ENCODE measurements at regions not wholly inside any gene's neighbourhood (a gene's known extent, or its start where the extent isn't known, plus 50 kb on each side); places are given as distances from the start of the nearest gene placed in this dataset.

DNA sequence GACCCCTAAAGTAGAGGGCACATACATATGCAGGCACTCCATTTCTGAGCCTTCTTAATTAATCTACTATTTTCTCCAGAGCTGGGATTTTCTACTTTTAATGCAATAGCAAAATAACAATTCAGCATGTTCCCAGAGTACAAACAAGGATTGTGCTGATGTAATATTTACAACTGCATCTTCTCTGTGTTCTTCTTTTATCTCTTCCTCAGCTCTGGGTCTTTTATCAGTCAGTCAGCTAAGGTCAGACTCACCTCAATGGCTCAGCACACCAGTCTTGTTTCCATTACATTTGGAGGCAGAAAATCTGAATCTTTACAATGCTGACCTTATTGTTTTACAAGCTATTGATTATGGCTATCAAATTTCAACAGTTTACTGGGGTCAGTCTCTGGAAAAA, 323.3 kb upstream of the NR5A2 start:
- no peak overlapping the region for H3K4me3 ChIP-seq (ENCODE audit: low read depth, low read length)
- no peaks in the 10 kb centered on the region for H3K27me3 ChIP-seq (ENCODE audit: insufficient read depth, low read depth, severe bottlenecking)
- DNase-seq = no peak
- H3K27ac ChIP-seq = no peak overlapping the region
- no peaks in the 10 kb centered on the region for H3K9me3 ChIP-seq (ENCODE audit: severe bottlenecking)
- no peaks in the 10 kb centered on the region for H3K36me3 ChIP-seq
- no peak for TF ChIP-seq CTCF (IDR thresholded peaks at IDR 0.05; ENCODE audit: low read depth, low read length)

- Histone ChIP-seq H3K9me3 (ENCODE audit: severe bottlenecking) (peaks cover 3% of the 10 kb centered on the region), H3K27ac (no peak overlapping the region), H3K36me3 (no peaks in the 10 kb centered on the region), H3K4me3 (ENCODE audit: low read depth, low read length) (no peak overlapping the region), H3K27me3 (ENCODE audit: insufficient read depth, low read depth, severe bottlenecking) (no peaks in the 10 kb centered on the region)
- DNase-seq = no peak
- TF ChIP-seq CTCF (IDR thresholded peaks at IDR 0.05; ENCODE audit: low read depth, low read length) = no peak
Measured at GRCh38 chr1:199705825-199706224, 321.7 kb upstream of the NR5A2 start.

DNA sequence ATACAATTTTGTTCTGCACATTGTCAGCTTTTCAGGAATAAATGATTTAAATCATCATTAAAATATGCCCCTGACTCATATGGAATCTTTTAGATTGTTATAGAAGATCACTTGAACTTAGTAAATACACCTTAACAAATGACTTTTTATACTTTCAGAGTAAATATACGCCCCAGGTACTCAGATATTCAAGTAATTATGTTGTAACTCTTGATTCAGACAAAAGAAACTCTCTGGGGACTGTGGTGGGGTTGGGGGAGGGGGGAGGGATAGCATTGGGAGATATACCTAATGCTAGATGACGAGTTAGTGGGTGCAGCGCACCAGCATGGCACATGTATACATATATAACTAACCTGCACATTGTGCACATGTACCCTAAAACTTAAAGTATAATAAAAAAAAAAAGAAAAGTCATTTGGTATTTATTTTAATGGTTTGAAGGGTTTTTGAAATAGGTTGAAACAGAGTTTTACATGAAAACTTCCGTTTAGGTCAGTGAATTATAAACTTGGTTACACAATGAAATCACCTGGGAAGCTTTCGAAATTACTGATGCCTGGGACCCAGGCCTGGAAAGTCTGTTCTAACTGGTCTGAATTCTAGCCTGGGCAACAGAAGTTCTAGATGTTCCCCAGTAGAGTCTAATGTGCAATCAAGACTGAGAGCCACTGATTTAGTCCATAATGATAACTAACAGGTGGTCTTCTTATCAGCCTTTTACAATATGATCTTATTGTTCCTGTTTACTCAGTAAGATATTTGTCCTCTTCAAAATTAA, 320.5 kb upstream of the NR5A2 start:
- DNase-seq = no peak
- Histone ChIP-seq H3K27me3 (ENCODE audit: insufficient read depth, low read depth, severe bottlenecking) (no peaks in the 10 kb centered on the region), H3K9me3 (ENCODE audit: severe bottlenecking) (peaks cover 14% of the 10 kb centered on the region), H3K4me3 (ENCODE audit: low read depth, low read length) (no peak overlapping the region), H3K27ac (no peak overlapping the region), H3K36me3 (no peaks in the 10 kb centered on the region)
- TF ChIP-seq CTCF (IDR thresholded peaks at IDR 0.05; ENCODE audit: low read depth, low read length) = no peak

DNA sequence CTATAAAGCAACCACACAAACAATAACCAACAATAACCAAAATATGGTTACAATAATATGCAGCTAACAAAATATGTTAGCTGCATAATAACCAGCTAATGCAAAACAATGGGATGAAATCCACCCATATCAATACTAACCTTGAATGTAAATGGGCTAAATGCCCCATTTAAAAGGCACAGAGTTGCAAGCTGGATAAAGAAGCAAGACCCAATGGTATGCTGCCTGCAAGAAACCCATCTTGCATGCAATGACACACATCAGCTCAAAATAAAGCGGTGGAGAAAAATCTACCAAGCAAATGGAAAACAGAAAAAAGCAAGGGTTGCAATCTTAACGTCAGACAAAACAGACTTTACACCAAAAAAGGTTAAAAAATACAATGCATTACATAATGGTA, 316.5 kb upstream of the NR5A2 start:
- peaks cover 16% of the 10 kb centered on the region for H3K9me3 ChIP-seq (ENCODE audit: severe bottlenecking)
- H3K27me3 ChIP-seq (ENCODE audit: insufficient read depth, low read depth, severe bottlenecking) = peaks cover 2% of the 10 kb centered on the region
- DNase-seq = no peak
- TF ChIP-seq CTCF (IDR thresholded peaks at IDR 0.05; ENCODE audit: low read depth, low read length) = no peak
- H3K36me3 ChIP-seq = no peaks in the 10 kb centered on the region
- no peak overlapping the region for H3K4me3 ChIP-seq (ENCODE audit: low read depth, low read length)
- no peak overlapping the region for H3K27ac ChIP-seq

DNA sequence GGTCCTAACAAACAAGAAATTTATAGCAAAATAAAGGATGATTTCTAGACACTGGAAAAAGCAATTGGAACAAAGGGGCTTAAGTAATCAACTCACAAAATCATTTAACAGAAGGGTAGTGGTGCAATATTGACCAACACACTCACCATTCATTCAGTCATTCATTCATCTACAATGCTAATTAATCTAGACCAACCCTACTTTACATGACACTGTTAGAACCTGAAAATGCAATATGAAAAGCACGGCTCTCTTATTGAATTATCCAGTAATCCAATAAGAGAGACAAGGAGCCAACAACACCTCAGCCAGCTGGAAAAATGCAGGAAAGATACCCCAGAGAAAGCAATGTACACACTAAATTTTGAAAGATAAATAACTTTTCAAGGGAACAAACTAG, 310.8 kb upstream of the NR5A2 start:
- no peak for TF ChIP-seq CTCF (IDR thresholded peaks at IDR 0.05; ENCODE audit: low read depth, low read length)
- Histone ChIP-seq H3K9me3 (ENCODE audit: severe bottlenecking) (peaks cover 4% of the 10 kb centered on the region), H3K36me3 (no peaks in the 10 kb centered on the region), H3K4me3 (ENCODE audit: low read depth, low read length) (no peak overlapping the region), H3K27me3 (ENCODE audit: insufficient read depth, low read depth, severe bottlenecking) (peaks cover 2% of the 10 kb centered on the region), H3K27ac (no peak overlapping the region)
- no peak for DNase-seq
